ENCODE measurements at regions not wholly inside any gene's neighbourhood (a gene's known extent, or its start where the extent isn't known, plus 50 kb on each side); places are given as distances from the start of the nearest gene placed in this dataset.

- TF ChIP-seq CTCF (IDR thresholded peaks at IDR 0.05): no peak
- no peak for TF ChIP-seq EZH2 (IDR thresholded peaks at IDR 0.05; ENCODE audit: borderline replicate concordance, insufficient read depth, low read depth, low read length, poor library complexity, severe bottlenecking)
Measured at GRCh38 chrX:1045680-1046314, 166.7 kb downstream of the CRLF2 start.
